Esophagus (tissue), 2 donors: ENCODE measurements at regions not wholly inside any gene's neighbourhood (a gene's known extent, or its start where the extent isn't known, plus 50 kb on each side); places are given as distances from the start of the nearest gene placed in this dataset.

Source experiments
- H3K27ac ChIP-seq, 2 donors: one replicate each; pipeline ENCODE4 v1.5.1; 2013; ENCODE audit warnings: low read depth in 2 of 2, mild to moderate bottlenecking in 2 of 2, inconsistent platforms in 1 of 2, low read length in 1 of 2, moderate library complexity in 1 of 2
- H3K27me3 ChIP-seq, 2 donors: one replicate each; pipeline ENCODE4 v1.6.1; 2013; ENCODE audit warnings: low read length in 2 of 2, control low read depth in 1 of 2, mild to moderate bottlenecking in 1 of 2; ENCODE audit not compliant: insufficient read depth in 2 of 2, control insufficient read depth in 1 of 2
- H3K36me3 ChIP-seq, 2 donors: one replicate each; pipeline ENCODE4 v1.6.1; 2013; ENCODE audit warnings: low read length in 1 of 2; ENCODE audit not compliant: control insufficient read depth in 2 of 2, insufficient read depth in 2 of 2
- H3K4me1 ChIP-seq, 2 donors: one replicate each; pipeline ENCODE4 v1.6.1; 2013; ENCODE audit warnings: low read length in 1 of 2; ENCODE audit not compliant: control insufficient read depth in 2 of 2, insufficient read depth in 2 of 2
- H3K4me3 ChIP-seq, 2 donors: one replicate each; pipeline ENCODE4 v1.5.1; 2013; ENCODE audit warnings: low read length in 2 of 2, mild to moderate bottlenecking in 2 of 2, low read depth in 1 of 2, moderate library complexity in 1 of 2
- H3K9me3 ChIP-seq, 2 donors: one replicate each; pipeline ENCODE4 v1.6.1; 2013; ENCODE audit warnings: mild to moderate bottlenecking in 2 of 2, low read depth in 1 of 2, low read length in 1 of 2, moderate library complexity in 1 of 2; ENCODE audit not compliant: control insufficient read depth in 2 of 2, insufficient read depth in 1 of 2
- WGBS, 2 donors: extraction: QIAGEN DNeasy Blood & Tissue Kit; methylation state at CpG; one replicate each; pipeline ENCODE4 v1.1.7; 2013; 5-methylcytosine and 5-hydroxymethylcytosine counted together
- donor health status: healthy with polysubstance abuse.
- donor health status: Bipolar disorder and iron deficiency.

DNA sequence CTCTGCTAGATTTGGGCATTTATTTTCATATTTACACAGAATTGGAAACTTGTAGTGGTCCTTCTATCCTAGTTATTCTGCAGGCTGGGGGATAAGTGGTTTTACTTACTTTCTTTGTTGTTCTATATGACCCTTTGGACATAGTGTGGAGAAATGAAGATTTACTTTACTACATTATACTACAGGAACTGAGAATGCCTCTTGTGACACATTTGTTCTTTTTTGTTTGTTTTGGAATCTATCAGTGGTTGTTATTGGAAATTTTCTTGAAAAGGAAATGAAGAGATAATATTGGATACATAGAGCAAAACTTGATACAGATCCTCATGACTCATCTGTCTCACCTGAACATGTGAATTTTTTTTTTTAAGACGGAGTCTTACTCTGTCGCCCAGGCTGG lies 146.1 kb upstream of the DPYD start:
- WGBS, 2 donors, result 58 to 94% methylated on average over 2 of the region's 2 CpGs
- no peaks in the 10 kb centered on the region for H3K4me1 ChIP-seq
- H3K4me3 ChIP-seq, result no peak overlapping the region
- H3K36me3 ChIP-seq, result no peaks in the 10 kb centered on the region
- H3K27ac ChIP-seq, result no peak overlapping the region
- no peaks in the 10 kb centered on the region for H3K27me3 ChIP-seq
- no peaks in the 10 kb centered on the region for H3K9me3 ChIP-seq

DNA sequence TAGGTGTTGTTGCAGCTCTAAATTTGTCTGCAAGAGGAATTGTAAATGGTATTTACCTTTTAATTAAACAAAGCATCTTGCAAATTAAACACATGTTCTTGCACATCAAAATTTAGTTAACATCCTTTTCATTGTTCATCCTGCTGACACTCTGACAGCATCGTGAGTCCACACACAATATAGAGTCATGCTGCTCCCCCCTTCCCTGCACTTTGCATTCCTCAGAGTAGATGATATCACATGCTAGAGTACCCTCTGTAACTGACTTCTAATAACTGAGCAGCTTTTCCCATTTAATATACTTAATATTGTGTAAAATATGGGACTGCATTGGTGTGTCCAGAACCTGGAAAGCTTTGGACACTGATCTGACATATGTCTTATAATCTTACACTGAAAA lies 138.8 kb upstream of the DPYD start:
- no peaks in the 10 kb centered on the region for H3K36me3 ChIP-seq
- H3K27me3 ChIP-seq, result no peaks in the 10 kb centered on the region
- 37 to 40% methylated on average over 1 of the region's 1 CpG for WGBS, 2 donors
- H3K4me3 ChIP-seq, result no peak overlapping the region
- H3K27ac ChIP-seq, result no peak overlapping the region
- no peaks in the 10 kb centered on the region for H3K9me3 ChIP-seq
- no peaks in the 10 kb centered on the region for H3K4me1 ChIP-seq

DNA sequence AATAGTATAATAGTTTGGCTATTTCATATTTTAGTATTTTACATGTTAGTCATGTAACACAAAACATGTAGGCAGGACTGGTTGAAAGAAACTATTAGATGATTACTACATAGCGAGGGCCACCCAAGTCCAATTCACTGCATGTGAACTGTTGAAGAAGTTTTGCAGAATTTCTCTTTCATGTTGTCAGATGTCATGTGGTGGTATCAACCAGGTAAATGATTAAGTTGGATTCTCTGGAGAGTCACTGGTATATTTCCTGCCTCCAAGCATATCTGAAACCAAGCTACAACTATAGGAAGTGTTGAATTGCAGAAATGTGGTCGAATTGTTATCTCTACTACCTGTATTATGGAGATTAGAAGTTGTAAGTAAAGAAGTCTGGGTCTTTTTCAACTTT lies 137.8 kb upstream of the DPYD start:
- Histone ChIP-seq H3K9me3 (no peaks in the 10 kb centered on the region), H3K36me3 (no peaks in the 10 kb centered on the region), H3K27ac (no peak overlapping the region), H3K27me3 (no peaks in the 10 kb centered on the region), H3K4me3 (no peak overlapping the region), H3K4me1 (peaks cover 0 to 2% of the 10 kb centered on the region in 2 donors)
- WGBS, 2 donors, result 59 to 65% methylated on average over 2 of the region's 2 CpGs

DNA sequence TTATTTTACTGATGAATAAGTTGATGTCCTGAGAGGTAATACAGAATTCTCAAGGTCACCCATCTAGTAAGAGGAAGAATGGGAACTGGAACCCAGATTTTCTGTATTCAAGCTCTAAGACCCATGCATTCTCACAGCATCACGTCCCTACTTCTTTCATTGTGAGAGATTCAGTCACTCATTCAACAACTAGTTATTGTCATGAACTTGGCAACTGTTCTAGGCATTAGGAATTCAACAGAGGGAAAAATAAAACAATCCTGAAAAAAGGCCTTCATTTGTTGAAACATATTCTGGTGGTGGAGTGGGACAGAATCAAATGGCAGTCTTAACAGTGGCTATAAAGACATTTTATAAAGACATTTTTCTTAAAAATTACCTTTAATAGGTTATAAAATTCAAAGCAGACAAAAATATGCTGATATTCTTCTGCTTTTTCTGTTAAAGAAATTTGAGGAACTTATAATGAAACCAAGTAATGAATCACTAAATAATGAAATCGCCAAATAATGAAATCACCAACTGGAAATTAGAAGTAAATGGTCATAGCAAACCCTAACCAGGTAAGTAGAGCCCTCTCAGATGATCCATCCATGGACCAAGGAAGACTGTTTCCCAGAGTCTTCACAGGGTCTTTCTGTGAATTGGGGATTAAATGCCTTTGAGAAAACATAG lies 136.5 kb upstream of the DPYD start:
- Histone ChIP-seq H3K27ac (no peak overlapping the region), H3K4me1 (peaks cover 3 to 5% of the 10 kb centered on the region in 2 donors), H3K27me3 (peaks cover 0 to 2% of the 10 kb centered on the region in 2 donors), H3K4me3 (no peak overlapping the region), H3K9me3 (no peaks in the 10 kb centered on the region), H3K36me3 (no peaks in the 10 kb centered on the region)
- WGBS, 2 donors, result 84 to 85% methylated on average over 2 of the region's 2 CpGs

GRCh38 chr1:98056781-98057180 lies 135.9 kb upstream of the DPYD start:
- Histone ChIP-seq H3K9me3 (no peaks in the 10 kb centered on the region), H3K27me3 (peaks cover 0 to 2% of the 10 kb centered on the region in 2 donors), H3K27ac (no peak overlapping the region), H3K4me3 (no peak overlapping the region), H3K4me1 (peaks cover 3 to 5% of the 10 kb centered on the region in 2 donors), H3K36me3 (no peaks in the 10 kb centered on the region)
- 68 to 72% methylated on average over 3 of the region's 3 CpGs for WGBS, 2 donors

- Histone ChIP-seq H3K4me1 (peaks cover 3 to 5% of the 10 kb centered on the region in 2 donors), H3K9me3 (no peaks in the 10 kb centered on the region), H3K27me3 (peaks cover 0 to 2% of the 10 kb centered on the region in 2 donors), H3K4me3 (no peak overlapping the region), H3K36me3 (no peaks in the 10 kb centered on the region), H3K27ac (no peak overlapping the region)
- WGBS, 2 donors, result 84 to 88% methylated on average over 7 of the region's 7 CpGs
Measured at GRCh38 chr1:98055457-98055856, 134.6 kb upstream of the DPYD start.

- Histone ChIP-seq H3K4me3 (no peak overlapping the region), H3K27me3 (peaks cover 0 to 2% of the 10 kb centered on the region in 2 donors), H3K4me1 (peaks cover 3 to 5% of the 10 kb centered on the region in 2 donors), H3K9me3 (no peaks in the 10 kb centered on the region), H3K27ac (no peak overlapping the region), H3K36me3 (no peaks in the 10 kb centered on the region)
- 66% methylated on average over 4 of the region's 4 CpGs for WGBS, 2 donors
Measured at GRCh38 chr1:98054786-98055185, 134.0 kb upstream of the DPYD start.

DNA sequence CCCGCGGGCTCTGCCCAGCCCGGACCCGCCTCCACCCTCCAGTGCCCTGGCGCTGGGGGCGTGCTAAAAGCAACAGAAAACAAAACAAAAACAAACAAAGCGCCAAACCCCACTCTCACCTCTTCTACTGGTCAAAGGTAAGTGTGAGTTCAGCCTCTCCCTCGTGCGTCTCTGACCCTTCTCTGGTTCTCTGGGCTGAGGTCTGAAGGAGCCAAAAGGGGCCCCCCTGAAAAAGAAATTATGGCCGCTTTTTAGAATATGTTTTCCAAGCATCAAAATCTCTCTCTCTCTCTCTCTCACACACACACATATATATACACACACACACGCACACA lies 133.5 kb upstream of the DPYD start:
- peak overlapping the region in 1 of 2 donors; percentile 44 for H3K4me3 ChIP-seq
- H3K4me1 ChIP-seq, result peaks cover 3 to 5% of the 10 kb centered on the region in 2 donors
- H3K27me3 ChIP-seq, result peaks cover 0 to 4% of the 10 kb centered on the region in 2 donors
- H3K36me3 ChIP-seq, result no peaks in the 10 kb centered on the region
- H3K27ac ChIP-seq, result no peak overlapping the region
- H3K9me3 ChIP-seq, result peaks cover 0 to 3% of the 10 kb centered on the region in 2 donors
- 20% methylated on average over 10 to 11 of the region's 11 CpGs for WGBS, 2 donors

- 3 to 4% methylated on average over 81 of the region's 81 CpGs for WGBS, 2 donors
- H3K9me3 ChIP-seq, result peaks cover 0 to 5% of the 10 kb centered on the region in 2 donors
- H3K36me3 ChIP-seq, result no peaks in the 10 kb centered on the region
- peaks cover 0 to 6% of the 10 kb centered on the region in 2 donors for H3K27me3 ChIP-seq
- H3K4me1 ChIP-seq, result peaks cover 3 to 5% of the 10 kb centered on the region in 2 donors
- peak overlapping the region; percentile 39 to 44 for H3K4me3 ChIP-seq
- H3K27ac ChIP-seq, result no peak overlapping the region
Measured at GRCh38 chr1:98053471-98054366, 132.9 kb upstream of the DPYD start.
